ENCODE measurements at regions not wholly inside any gene's neighbourhood (a gene's known extent, or its start where the extent isn't known, plus 50 kb on each side); places are given as distances from the start of the nearest gene placed in this dataset.

DNA sequence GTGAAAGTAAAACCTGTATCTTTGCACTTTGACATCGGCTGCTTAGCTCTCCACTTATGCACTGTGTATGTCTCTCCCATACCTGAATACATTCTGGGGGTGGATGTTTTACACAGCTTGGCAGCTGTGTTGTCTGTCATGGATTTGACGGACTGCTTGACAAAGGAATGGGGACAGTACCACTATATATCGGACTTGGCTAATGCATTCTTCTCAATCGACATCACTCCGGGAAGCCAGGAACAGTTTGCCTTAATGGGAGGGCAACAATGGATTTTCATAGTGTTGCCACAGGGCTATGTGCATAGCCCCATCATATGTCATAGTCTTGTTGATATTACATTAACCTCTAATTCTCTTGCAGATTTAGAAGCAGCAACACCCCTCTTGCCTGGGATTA lies 1008.3 kb downstream of the DNAH5 start:
- H3K27ac ChIP-seq (ENCODE audit: low read depth in 1 of 3, low read length in 2 of 3) = no peak overlapping the region
- no peaks in the 10 kb centered on the region for H3K36me3 ChIP-seq (ENCODE audit: control insufficient read depth in 3 of 3, insufficient read depth in 2 of 3, low read depth in 1 of 3, low read length in 3 of 3)
- DNase-seq (no peak), FAIRE-seq (no peak)
- no peak overlapping the region for H3K4me3 ChIP-seq (ENCODE audit: low read depth in 1 of 3, low read length in 3 of 3)
- 86 to 89% (median 88%) methylated on average over 5 of the region's 5 CpGs for WGBS, 3 donors
- no peaks in the 10 kb centered on the region for H3K27me3 ChIP-seq (ENCODE audit: control insufficient read depth in 3 of 3, insufficient read depth in 3 of 3, low read length in 3 of 3)
- H3K9me3 ChIP-seq (ENCODE audit: control insufficient read depth in 2 of 2, insufficient read depth in 1 of 2, low read depth in 1 of 2, low read length in 1 of 2) = no peaks in the 10 kb centered on the region
- H3K4me1 ChIP-seq (ENCODE audit: control insufficient read depth in 3 of 3, insufficient read depth in 2 of 3, low read depth in 1 of 3, low read length in 2 of 3) = no peaks in the 10 kb centered on the region

DNA sequence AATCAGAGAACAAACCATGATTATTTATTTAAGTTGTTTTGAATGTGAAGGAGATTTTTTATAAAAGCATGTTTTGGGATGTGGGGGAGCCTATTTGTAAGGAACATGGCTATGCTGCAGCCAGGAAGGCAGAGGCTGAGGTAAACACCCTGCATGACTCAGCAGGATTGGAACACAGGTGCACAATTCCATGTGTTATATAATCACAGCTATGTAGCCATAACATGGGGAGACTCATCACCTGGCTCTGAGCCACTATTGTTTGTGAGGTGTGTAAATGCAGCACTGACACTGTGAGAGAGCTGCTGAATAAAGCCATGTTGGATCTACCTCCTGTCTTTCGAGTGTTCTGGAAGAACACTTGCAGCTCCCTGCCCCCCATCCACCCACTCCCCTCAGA lies 1009.8 kb downstream of the DNAH5 start:
- Histone ChIP-seq H3K4me1 (ENCODE audit: control insufficient read depth in 3 of 3, insufficient read depth in 2 of 3, low read depth in 1 of 3, low read length in 2 of 3) (no peaks in the 10 kb centered on the region), H3K9me3 (ENCODE audit: control insufficient read depth in 2 of 2, insufficient read depth in 1 of 2, low read depth in 1 of 2, low read length in 1 of 2) (no peaks in the 10 kb centered on the region), H3K27ac (ENCODE audit: low read depth in 1 of 3, low read length in 2 of 3) (no peak overlapping the region), H3K27me3 (ENCODE audit: control insufficient read depth in 3 of 3, insufficient read depth in 3 of 3, low read length in 3 of 3) (no peaks in the 10 kb centered on the region), H3K36me3 (ENCODE audit: control insufficient read depth in 3 of 3, insufficient read depth in 2 of 3, low read depth in 1 of 3, low read length in 3 of 3) (no peaks in the 10 kb centered on the region), H3K4me3 (ENCODE audit: low read depth in 1 of 3, low read length in 3 of 3) (no peak overlapping the region)
- WGBS, 3 donors = 53 to 75% (median 75%) methylated on average over 1 of the region's 1 CpG
- no peak for DNase-seq
- no peak for FAIRE-seq

DNA sequence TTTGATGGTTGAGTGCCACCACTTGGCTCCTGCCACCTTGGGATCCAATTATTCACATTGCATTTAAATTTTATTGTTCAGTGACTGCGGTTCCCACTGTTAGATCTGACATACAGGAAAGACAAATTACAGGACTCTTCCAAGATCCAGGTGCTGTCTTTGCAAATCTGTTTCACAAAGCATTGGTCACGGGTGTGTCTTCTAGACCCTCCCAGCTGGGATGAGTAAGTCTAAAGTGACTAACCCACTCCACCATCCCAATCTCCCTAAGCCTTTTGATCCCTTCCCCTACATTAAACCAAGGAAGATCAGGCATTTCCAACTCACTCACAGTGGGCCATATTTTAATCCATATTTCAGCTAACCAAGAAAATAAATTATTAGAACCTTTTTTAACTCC lies 1016.3 kb upstream of the CTNND2 start:
- WGBS, 3 donors = 71 to 87% (median 86%) methylated on average over 2 of the region's 2 CpGs
- Histone ChIP-seq H3K36me3 (ENCODE audit: control insufficient read depth in 3 of 3, insufficient read depth in 2 of 3, low read depth in 1 of 3, low read length in 3 of 3) (no peaks in the 10 kb centered on the region), H3K27ac (ENCODE audit: low read depth in 1 of 3, low read length in 2 of 3) (no peak overlapping the region), H3K4me1 (ENCODE audit: control insufficient read depth in 3 of 3, insufficient read depth in 2 of 3, low read depth in 1 of 3, low read length in 2 of 3) (no peaks in the 10 kb centered on the region), H3K27me3 (ENCODE audit: control insufficient read depth in 3 of 3, insufficient read depth in 3 of 3, low read length in 3 of 3) (no peaks in the 10 kb centered on the region), H3K4me3 (ENCODE audit: low read depth in 1 of 3, low read length in 3 of 3) (no peak overlapping the region), H3K9me3 (ENCODE audit: control insufficient read depth in 2 of 2, insufficient read depth in 1 of 2, low read depth in 1 of 2, low read length in 1 of 2) (peaks cover 2 to 6% of the 10 kb centered on the region in 2 donors)
- DNase-seq (no peak), FAIRE-seq (no peak)

DNA sequence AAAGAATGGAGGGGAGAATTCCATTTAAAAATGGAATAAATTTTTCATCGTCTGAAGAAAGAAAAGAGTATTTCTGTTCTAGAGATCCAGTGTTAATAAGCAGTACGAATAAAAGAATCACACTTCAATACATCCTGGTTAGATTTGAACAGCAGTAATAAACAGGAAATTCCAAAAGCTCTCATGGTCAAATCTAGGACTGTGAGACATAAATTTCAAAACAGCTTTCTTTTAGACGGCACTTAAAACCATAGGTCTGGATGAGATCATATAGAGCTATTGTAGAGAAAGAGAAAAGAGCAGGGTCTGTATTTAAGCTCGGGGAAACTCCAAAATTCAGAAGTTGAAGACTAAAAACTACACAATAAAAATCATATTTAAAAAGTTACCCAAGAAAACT lies 1006.9 kb upstream of the CTNND2 start:
- 41 to 71% (median 66%) methylated on average over 4 of the region's 4 CpGs for WGBS, 3 donors
- Histone ChIP-seq H3K36me3 (ENCODE audit: control insufficient read depth in 3 of 3, insufficient read depth in 2 of 3, low read depth in 1 of 3, low read length in 3 of 3) (no peaks in the 10 kb centered on the region), H3K4me3 (ENCODE audit: low read depth in 1 of 3, low read length in 3 of 3) (no peak overlapping the region), H3K27me3 (ENCODE audit: control insufficient read depth in 3 of 3, insufficient read depth in 3 of 3, low read length in 3 of 3) (no peaks in the 10 kb centered on the region), H3K9me3 (ENCODE audit: control insufficient read depth in 2 of 2, insufficient read depth in 1 of 2, low read depth in 1 of 2, low read length in 1 of 2) (peaks cover 0 to 2% of the 10 kb centered on the region in 2 donors), H3K4me1 (ENCODE audit: control insufficient read depth in 3 of 3, insufficient read depth in 2 of 3, low read depth in 1 of 3, low read length in 2 of 3) (no peaks in the 10 kb centered on the region), H3K27ac (ENCODE audit: low read depth in 1 of 3, low read length in 2 of 3) (no peak overlapping the region)
- no peak for FAIRE-seq
- DNase-seq = no peak

DNA sequence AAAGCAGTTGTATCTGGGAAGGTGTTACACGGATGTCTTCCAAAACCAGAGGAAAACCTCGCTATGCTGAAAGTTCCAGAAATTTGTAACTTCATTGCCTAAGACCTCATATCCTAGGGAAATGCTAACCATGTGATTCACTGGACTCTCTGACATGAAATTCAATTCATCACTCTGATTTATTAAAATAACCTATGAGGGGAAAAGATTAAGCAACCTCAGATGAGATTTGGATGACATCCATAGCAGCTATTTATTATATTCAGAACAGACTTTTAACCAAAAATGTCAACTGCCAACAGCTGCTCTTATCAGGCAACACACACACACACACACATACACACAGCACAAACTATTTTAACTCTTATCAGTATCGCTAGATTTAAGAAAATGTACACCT lies 1006.4 kb upstream of the CTNND2 start:
- FAIRE-seq (no peak), DNase-seq (no peak)
- Histone ChIP-seq H3K4me1 (ENCODE audit: control insufficient read depth in 3 of 3, insufficient read depth in 2 of 3, low read depth in 1 of 3, low read length in 2 of 3) (no peaks in the 10 kb centered on the region), H3K36me3 (ENCODE audit: control insufficient read depth in 3 of 3, insufficient read depth in 2 of 3, low read depth in 1 of 3, low read length in 3 of 3) (no peaks in the 10 kb centered on the region), H3K9me3 (ENCODE audit: control insufficient read depth in 2 of 2, insufficient read depth in 1 of 2, low read depth in 1 of 2, low read length in 1 of 2) (no peaks in the 10 kb centered on the region), H3K4me3 (ENCODE audit: low read depth in 1 of 3, low read length in 3 of 3) (no peak overlapping the region), H3K27me3 (ENCODE audit: control insufficient read depth in 3 of 3, insufficient read depth in 3 of 3, low read length in 3 of 3) (no peaks in the 10 kb centered on the region), H3K27ac (ENCODE audit: low read depth in 1 of 3, low read length in 2 of 3) (no peak overlapping the region)
- WGBS, 3 donors = 50 to 73% (median 57%) methylated on average over 3 of the region's 3 CpGs

DNA sequence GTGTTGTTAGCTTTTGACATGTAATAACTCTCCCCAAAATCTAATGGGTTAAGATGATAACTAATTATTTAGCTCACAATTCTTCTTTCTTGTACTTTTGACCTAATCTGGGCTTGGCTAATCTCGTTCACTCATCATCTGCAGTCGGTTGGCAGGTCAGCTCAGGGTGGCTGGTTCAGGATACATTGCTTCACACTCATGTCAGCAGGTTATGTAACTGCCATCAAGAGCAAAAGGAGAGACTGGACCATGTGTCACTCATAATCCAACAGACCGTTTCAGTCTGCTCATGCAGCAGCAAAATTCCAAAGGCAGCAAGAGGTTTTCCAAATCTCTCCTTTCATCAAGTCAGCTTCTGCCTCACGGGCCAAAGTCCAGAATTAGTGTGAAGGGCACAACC lies 998.4 kb upstream of the CTNND2 start:
- H3K27ac ChIP-seq (ENCODE audit: low read depth in 1 of 3, low read length in 2 of 3) = no peak overlapping the region
- H3K4me3 ChIP-seq (ENCODE audit: low read depth in 1 of 3, low read length in 3 of 3) = no peak overlapping the region
- WGBS, 3 donors = 37 to 50% (median 44%) methylated on average over 4 of the region's 4 CpGs
- no peak for FAIRE-seq
- DNase-seq = no peak
- H3K4me1 ChIP-seq (ENCODE audit: control insufficient read depth in 3 of 3, insufficient read depth in 2 of 3, low read depth in 1 of 3, low read length in 2 of 3) = no peaks in the 10 kb centered on the region
- H3K27me3 ChIP-seq (ENCODE audit: control insufficient read depth in 3 of 3, insufficient read depth in 3 of 3, low read length in 3 of 3) = no peaks in the 10 kb centered on the region
- H3K36me3 ChIP-seq (ENCODE audit: control insufficient read depth in 3 of 3, insufficient read depth in 2 of 3, low read depth in 1 of 3, low read length in 3 of 3) = no peaks in the 10 kb centered on the region
- no peaks in the 10 kb centered on the region for H3K9me3 ChIP-seq (ENCODE audit: control insufficient read depth in 2 of 2, insufficient read depth in 1 of 2, low read depth in 1 of 2, low read length in 1 of 2)

DNA sequence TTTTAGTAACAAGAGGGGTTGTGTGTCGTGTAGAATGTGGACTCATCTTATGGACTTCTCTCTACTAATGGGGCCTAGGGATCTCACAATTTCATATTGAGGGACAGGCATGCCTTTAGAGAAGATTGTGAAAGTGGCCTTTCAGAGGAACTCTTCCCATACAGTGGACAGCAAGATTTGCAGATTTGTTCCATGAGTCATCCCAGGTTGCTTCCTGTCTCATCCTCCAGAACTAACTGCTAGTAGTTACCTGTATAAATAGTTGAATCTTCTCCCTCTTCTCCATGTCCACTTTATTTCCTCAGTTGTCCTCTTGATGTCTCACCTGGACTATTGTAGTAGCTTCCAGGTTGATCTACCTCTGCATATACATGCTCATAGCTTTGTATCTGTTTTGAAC lies 997.5 kb upstream of the CTNND2 start:
- H3K4me3 ChIP-seq (ENCODE audit: low read depth in 1 of 3, low read length in 3 of 3) = no peak overlapping the region
- DNase-seq = no peak
- FAIRE-seq = no peak

DNA sequence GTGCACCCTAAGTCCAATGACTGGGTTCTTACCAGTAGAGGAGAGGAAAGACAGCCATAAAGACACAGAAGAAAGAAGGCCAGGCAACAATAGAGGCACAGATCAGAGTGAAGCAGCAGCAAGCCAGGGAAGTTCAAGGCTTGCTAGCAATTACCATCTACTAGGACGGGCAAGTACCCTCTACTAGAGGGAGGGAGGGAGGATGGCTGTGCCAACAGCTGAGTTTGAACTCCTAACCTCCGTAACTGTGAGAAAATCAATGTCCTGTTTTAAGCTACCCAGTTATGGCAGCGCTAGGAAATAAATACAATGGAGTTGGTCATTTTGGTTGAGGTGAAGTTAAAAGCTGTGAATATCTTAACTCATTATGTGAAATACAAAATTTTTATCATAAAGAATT lies 991.8 kb upstream of the CTNND2 start:
- no peaks in the 10 kb centered on the region for H3K36me3 ChIP-seq (ENCODE audit: control insufficient read depth in 3 of 3, insufficient read depth in 2 of 3, low read depth in 1 of 3, low read length in 3 of 3)
- no peaks in the 10 kb centered on the region for H3K27me3 ChIP-seq (ENCODE audit: control insufficient read depth in 3 of 3, insufficient read depth in 3 of 3, low read length in 3 of 3)
- WGBS, 3 donors = 77 to 81% (median 77%) methylated on average over 3 of the region's 3 CpGs
- FAIRE-seq = no peak
- H3K4me1 ChIP-seq (ENCODE audit: control insufficient read depth in 3 of 3, insufficient read depth in 2 of 3, low read depth in 1 of 3, low read length in 2 of 3) = no peaks in the 10 kb centered on the region
- H3K9me3 ChIP-seq (ENCODE audit: control insufficient read depth in 2 of 2, insufficient read depth in 1 of 2, low read depth in 1 of 2, low read length in 1 of 2) = peaks cover 0 to 2% of the 10 kb centered on the region in 2 donors
- H3K4me3 ChIP-seq (ENCODE audit: low read depth in 1 of 3, low read length in 3 of 3) = no peak overlapping the region
- no peak for DNase-seq
- no peak overlapping the region for H3K27ac ChIP-seq (ENCODE audit: low read depth in 1 of 3, low read length in 2 of 3)

More for the DNA sequence above, 997.5 kb upstream of the CTNND2 start:
- H3K4me1 ChIP-seq (ENCODE audit: control insufficient read depth in 3 of 3, insufficient read depth in 2 of 3, low read depth in 1 of 3, low read length in 2 of 3) = no peaks in the 10 kb centered on the region
- H3K27me3 ChIP-seq (ENCODE audit: control insufficient read depth in 3 of 3, insufficient read depth in 3 of 3, low read length in 3 of 3) = no peaks in the 10 kb centered on the region
- no peaks in the 10 kb centered on the region for H3K36me3 ChIP-seq (ENCODE audit: control insufficient read depth in 3 of 3, insufficient read depth in 2 of 3, low read depth in 1 of 3, low read length in 3 of 3)
- no peaks in the 10 kb centered on the region for H3K9me3 ChIP-seq (ENCODE audit: control insufficient read depth in 2 of 2, insufficient read depth in 1 of 2, low read depth in 1 of 2, low read length in 1 of 2)
- 58 to 79% (median 62%) methylated on average over 1 of the region's 1 CpG for WGBS, 3 donors
- no peak overlapping the region for H3K27ac ChIP-seq (ENCODE audit: low read depth in 1 of 3, low read length in 2 of 3)

DNA sequence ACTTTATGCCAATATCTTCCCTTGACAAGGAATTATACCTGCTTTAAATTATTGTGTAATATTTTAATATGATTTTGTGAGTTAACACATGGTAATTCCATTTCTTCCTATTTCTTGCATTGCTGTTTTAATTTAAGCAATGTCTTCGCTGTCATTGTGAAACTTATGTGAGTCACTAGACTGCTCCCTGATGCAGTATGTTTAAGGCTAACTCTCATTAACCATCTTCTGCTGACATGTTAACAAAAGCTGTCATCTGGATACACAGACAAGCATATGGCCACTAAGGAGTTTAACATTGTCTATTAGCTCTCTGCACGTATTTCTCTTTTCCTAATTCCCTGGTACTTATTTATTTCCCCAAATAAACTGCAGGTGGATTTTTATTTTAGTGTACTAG lies 980.8 kb upstream of the CTNND2 start:
- no peaks in the 10 kb centered on the region for H3K36me3 ChIP-seq (ENCODE audit: control insufficient read depth in 3 of 3, insufficient read depth in 2 of 3, low read depth in 1 of 3, low read length in 3 of 3)
- DNase-seq = no peak
- no peak for FAIRE-seq
- WGBS, 3 donors = 61 to 72% (median 68%) methylated on average over 2 of the region's 2 CpGs
- no peaks in the 10 kb centered on the region for H3K4me1 ChIP-seq (ENCODE audit: control insufficient read depth in 3 of 3, insufficient read depth in 2 of 3, low read depth in 1 of 3, low read length in 2 of 3)
- H3K9me3 ChIP-seq (ENCODE audit: control insufficient read depth in 2 of 2, insufficient read depth in 1 of 2, low read depth in 1 of 2, low read length in 1 of 2) = no peaks in the 10 kb centered on the region
- no peaks in the 10 kb centered on the region for H3K27me3 ChIP-seq (ENCODE audit: control insufficient read depth in 3 of 3, insufficient read depth in 3 of 3, low read length in 3 of 3)
- H3K4me3 ChIP-seq (ENCODE audit: low read depth in 1 of 3, low read length in 3 of 3) = no peak overlapping the region
- no peak overlapping the region for H3K27ac ChIP-seq (ENCODE audit: low read depth in 1 of 3, low read length in 2 of 3)

All from small intestine (tissue), 7 donors.